ENCODE measurements at regions not wholly inside any gene's neighbourhood (a gene's known extent, or its start where the extent isn't known, plus 50 kb on each side); places are given as distances from the start of the nearest gene placed in this dataset.

DNA sequence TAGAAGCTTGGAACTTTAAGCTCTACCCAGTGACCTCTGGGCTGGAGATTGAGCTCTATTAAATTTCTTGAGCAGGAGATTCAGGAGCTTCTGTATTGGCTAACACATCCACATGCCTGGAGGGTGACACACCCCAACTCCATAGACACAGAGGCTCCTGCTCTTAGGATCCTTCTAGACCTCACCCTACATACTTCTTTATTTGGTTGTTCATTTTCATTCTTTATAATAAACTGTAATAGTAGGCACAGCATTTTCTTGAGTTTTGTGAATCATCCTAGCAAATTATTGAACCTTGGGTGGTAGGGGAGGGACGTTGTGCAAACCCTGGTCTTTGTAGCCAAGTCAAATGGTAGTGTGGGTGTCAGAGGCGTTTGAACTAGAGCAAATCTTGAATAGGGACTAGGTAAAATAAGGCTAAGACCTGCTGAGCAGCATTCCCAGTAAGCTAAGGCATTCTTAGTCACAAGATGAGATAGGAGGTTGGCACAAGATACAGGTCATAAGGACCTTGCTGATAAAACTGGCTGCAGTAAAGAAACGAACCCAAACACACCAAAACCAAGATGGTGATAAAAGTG, 323.8 kb upstream of the GALNT5 start:
- H3K27me3 ChIP-seq (ENCODE audit: insufficient read depth, low read length), result no peaks in the 10 kb centered on the region
- H3K27ac ChIP-seq (ENCODE audit: low read depth, low read length), result no peak overlapping the region
- no peak overlapping the region for H3K9ac ChIP-seq (ENCODE audit: low read depth, low read length)
- H3K4me1 ChIP-seq (ENCODE audit: insufficient read depth, low read length), result no peaks in the 10 kb centered on the region
- 89% methylated on average over 3 of the region's 3 CpGs for WGBS
- no peaks in the 10 kb centered on the region for H3K36me3 ChIP-seq (ENCODE audit: insufficient read depth, low read length)
- H3K4me3 ChIP-seq (ENCODE audit: low read length), result no peak overlapping the region
- no peaks in the 10 kb centered on the region for H3K9me3 ChIP-seq (ENCODE audit: insufficient read depth, low read depth, low read length)

DNA sequence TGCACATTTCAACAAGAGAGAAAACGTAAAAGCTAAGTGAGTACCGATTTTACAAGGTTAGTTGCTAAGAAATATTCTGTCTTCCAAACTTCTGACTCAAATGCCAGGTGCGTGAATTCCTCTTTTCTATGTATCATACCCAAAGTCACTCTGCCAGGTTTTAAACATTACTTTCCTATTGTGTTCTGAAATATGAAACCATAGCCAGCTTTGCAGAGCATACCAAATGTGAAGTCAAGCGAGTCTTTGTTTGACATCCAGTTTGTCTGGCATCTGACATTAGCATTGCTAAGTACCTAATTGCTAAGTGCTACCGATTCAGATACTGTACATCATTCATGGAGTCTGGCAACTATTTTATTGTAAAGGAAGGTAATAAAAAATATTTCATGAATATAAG, 321.9 kb upstream of the GALNT5 start:
- no peaks in the 10 kb centered on the region for H3K4me1 ChIP-seq (ENCODE audit: insufficient read depth, low read length)
- no peaks in the 10 kb centered on the region for H3K36me3 ChIP-seq (ENCODE audit: insufficient read depth, low read length)
- no peak overlapping the region for H3K9ac ChIP-seq (ENCODE audit: low read depth, low read length)
- WGBS, result 88% methylated on average over 5 of the region's 5 CpGs
- no peaks in the 10 kb centered on the region for H3K27me3 ChIP-seq (ENCODE audit: insufficient read depth, low read length)
- no peak overlapping the region for H3K4me3 ChIP-seq (ENCODE audit: low read length)
- no peak overlapping the region for H3K27ac ChIP-seq (ENCODE audit: low read depth, low read length)
- H3K9me3 ChIP-seq (ENCODE audit: insufficient read depth, low read depth, low read length), result no peaks in the 10 kb centered on the region

DNA sequence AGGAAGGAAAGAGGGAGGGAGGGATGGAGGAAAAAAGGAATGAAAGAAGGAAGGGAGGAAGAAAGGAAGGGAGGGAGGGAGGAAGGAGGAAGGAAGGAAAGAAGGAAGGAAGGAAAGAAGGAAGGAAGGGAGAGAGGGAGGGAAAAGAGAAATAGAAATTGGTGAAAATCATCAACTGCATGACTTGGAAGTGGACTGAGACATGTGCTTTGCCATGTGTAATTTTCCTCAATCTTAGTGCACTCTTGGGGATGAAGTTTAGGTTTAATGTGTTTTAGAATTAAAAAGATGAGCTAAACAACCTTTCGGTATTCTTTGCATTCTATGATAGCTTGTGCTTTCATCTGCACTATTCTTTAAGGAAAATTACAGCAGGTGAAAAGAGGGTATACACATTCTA, 320.1 kb upstream of the GALNT5 start:
- Histone ChIP-seq H3K36me3 (ENCODE audit: insufficient read depth, low read length) (no peaks in the 10 kb centered on the region), H3K27me3 (ENCODE audit: insufficient read depth, low read length) (no peaks in the 10 kb centered on the region), H3K4me3 (ENCODE audit: low read length) (no peak overlapping the region), H3K27ac (ENCODE audit: low read depth, low read length) (no peak overlapping the region), H3K4me1 (ENCODE audit: insufficient read depth, low read length) (no peaks in the 10 kb centered on the region), H3K9me3 (ENCODE audit: insufficient read depth, low read depth, low read length) (no peaks in the 10 kb centered on the region), H3K9ac (ENCODE audit: low read depth, low read length) (no peak overlapping the region)
- 71% methylated on average over 1 of the region's 1 CpG for WGBS

GRCh38 chr2:156944871-156945270, 312.6 kb upstream of the GALNT5 start:
- Histone ChIP-seq H3K4me1 (ENCODE audit: insufficient read depth, low read length) (no peaks in the 10 kb centered on the region), H3K27ac (ENCODE audit: low read depth, low read length) (no peak overlapping the region), H3K9ac (ENCODE audit: low read depth, low read length) (no peak overlapping the region), H3K27me3 (ENCODE audit: insufficient read depth, low read length) (no peaks in the 10 kb centered on the region), H3K36me3 (ENCODE audit: insufficient read depth, low read length) (no peaks in the 10 kb centered on the region), H3K9me3 (ENCODE audit: insufficient read depth, low read depth, low read length) (no peaks in the 10 kb centered on the region), H3K4me3 (ENCODE audit: low read length) (no peak overlapping the region)
- 95% methylated on average over 1 of the region's 2 CpGs for WGBS

GRCh38 chr2:156947261-156947660, 310.2 kb upstream of the GALNT5 start:
- no peak overlapping the region for H3K27ac ChIP-seq (ENCODE audit: low read depth, low read length)
- no peak overlapping the region for H3K9ac ChIP-seq (ENCODE audit: low read depth, low read length)
- WGBS, result 97% methylated on average over 1 of the region's 1 CpG
- H3K9me3 ChIP-seq (ENCODE audit: insufficient read depth, low read depth, low read length), result peaks cover 10% of the 10 kb centered on the region; the same call in 1 of the 2 replicates
- H3K4me1 ChIP-seq (ENCODE audit: insufficient read depth, low read length), result no peaks in the 10 kb centered on the region
- H3K4me3 ChIP-seq (ENCODE audit: low read length), result no peak overlapping the region
- no peaks in the 10 kb centered on the region for H3K36me3 ChIP-seq (ENCODE audit: insufficient read depth, low read length)
- no peaks in the 10 kb centered on the region for H3K27me3 ChIP-seq (ENCODE audit: insufficient read depth, low read length)

DNA sequence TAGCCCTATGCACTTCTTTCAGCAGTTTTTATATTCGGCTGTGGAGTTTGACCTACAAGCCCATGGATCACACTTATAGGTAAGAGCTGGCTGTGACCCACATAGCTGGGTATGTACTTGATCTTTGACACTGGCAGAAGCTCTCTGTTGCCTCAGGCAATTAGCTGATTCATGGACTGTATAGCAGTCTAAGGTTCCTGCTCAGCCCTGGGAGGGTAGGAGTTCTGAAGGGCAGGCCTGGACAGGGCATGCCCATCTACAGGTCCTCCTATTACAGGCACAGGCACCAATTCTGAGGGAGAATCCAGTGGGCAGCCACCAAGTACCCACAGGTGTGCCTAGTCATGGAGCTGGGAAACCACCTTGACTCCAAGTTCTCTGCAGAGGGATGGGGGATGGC, 301.8 kb upstream of the GALNT5 start:
- Histone ChIP-seq H3K4me3 (ENCODE audit: low read length) (no peak overlapping the region), H3K36me3 (ENCODE audit: insufficient read depth, low read length) (peaks cover 3% of the 10 kb centered on the region; the same call in 1 of the 2 replicates), H3K9me3 (ENCODE audit: insufficient read depth, low read depth, low read length) (peaks cover 39% of the 10 kb centered on the region), H3K9ac (ENCODE audit: low read depth, low read length) (no peak overlapping the region), H3K27ac (ENCODE audit: low read depth, low read length) (no peak overlapping the region), H3K4me1 (ENCODE audit: insufficient read depth, low read length) (no peaks in the 10 kb centered on the region), H3K27me3 (ENCODE audit: insufficient read depth, low read length) (no peaks in the 10 kb centered on the region)
- 96% methylated on average over 1 of the region's 1 CpG for WGBS

DNA sequence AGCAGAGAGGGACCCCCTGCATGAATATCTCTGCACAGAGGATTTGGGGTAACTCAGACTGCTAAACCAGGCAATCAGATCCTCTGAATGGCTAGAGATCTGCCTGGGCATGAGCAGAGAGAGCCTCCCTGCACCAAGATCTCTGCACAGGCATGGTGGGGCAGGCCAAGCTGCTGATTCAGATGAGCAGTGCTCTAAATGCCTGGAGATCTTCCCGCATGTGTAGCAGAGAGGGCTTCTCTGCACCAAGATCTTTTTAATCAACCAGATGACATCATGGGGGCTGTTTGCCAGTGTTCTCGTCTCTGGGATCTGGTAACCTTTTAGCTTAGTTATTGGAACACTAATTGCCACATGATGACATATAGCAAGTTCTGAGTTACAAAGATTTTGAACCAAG, 301.3 kb upstream of the GALNT5 start:
- 92% methylated on average over 2 of the region's 2 CpGs for WGBS
- no peaks in the 10 kb centered on the region for H3K4me1 ChIP-seq (ENCODE audit: insufficient read depth, low read length)
- H3K9ac ChIP-seq (ENCODE audit: low read depth, low read length), result no peak overlapping the region

DNA sequence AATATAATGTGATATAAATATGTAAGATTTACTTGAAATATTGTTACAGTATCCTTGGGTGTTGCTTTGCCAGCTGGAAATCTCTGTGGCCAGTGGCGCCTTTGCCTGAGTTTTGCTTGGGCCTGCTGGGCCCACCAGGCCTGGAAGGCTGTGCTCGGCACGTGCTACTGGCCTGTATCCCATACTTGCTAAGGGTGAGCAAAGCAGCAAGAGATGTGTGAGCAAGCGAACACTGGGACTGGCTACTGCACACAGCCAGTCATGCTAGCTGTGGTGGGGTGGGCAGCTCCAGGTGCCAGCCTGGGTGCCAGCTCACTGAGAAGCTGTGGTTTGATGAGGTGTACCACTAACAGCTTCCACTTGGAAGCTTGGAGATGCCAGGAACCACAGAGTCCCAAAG, 299.1 kb upstream of the GALNT5 start:
- no peaks in the 10 kb centered on the region for H3K27me3 ChIP-seq (ENCODE audit: insufficient read depth, low read length)
- H3K4me1 ChIP-seq (ENCODE audit: insufficient read depth, low read length), result no peaks in the 10 kb centered on the region
- H3K4me3 ChIP-seq (ENCODE audit: low read length), result no peak overlapping the region
- H3K27ac ChIP-seq (ENCODE audit: low read depth, low read length), result no peak overlapping the region
- peaks cover 3% of the 10 kb centered on the region; the same call in 1 of the 2 replicates for H3K36me3 ChIP-seq (ENCODE audit: insufficient read depth, low read length)
- H3K9me3 ChIP-seq (ENCODE audit: insufficient read depth, low read depth, low read length), result peaks cover 31% of the 10 kb centered on the region
- WGBS, result 97% methylated on average over 4 of the region's 4 CpGs
- H3K9ac ChIP-seq (ENCODE audit: low read depth, low read length), result no peak overlapping the region

More for the DNA sequence above, 301.3 kb upstream of the GALNT5 start:
- H3K4me3 ChIP-seq (ENCODE audit: low read length), result no peak overlapping the region
- peaks cover 3% of the 10 kb centered on the region; the same call in 1 of the 2 replicates for H3K36me3 ChIP-seq (ENCODE audit: insufficient read depth, low read length)
- peaks cover 36% of the 10 kb centered on the region for H3K9me3 ChIP-seq (ENCODE audit: insufficient read depth, low read depth, low read length)
- H3K27me3 ChIP-seq (ENCODE audit: insufficient read depth, low read length), result no peaks in the 10 kb centered on the region
- no peak overlapping the region for H3K27ac ChIP-seq (ENCODE audit: low read depth, low read length)

GRCh38 chr2:156959481-156959880, 298.0 kb upstream of the GALNT5 start:
- Histone ChIP-seq H3K36me3 (ENCODE audit: insufficient read depth, low read length) (peaks cover 3% of the 10 kb centered on the region; the same call in 1 of the 2 replicates), H3K27ac (ENCODE audit: low read depth, low read length) (no peak overlapping the region), H3K9ac (ENCODE audit: low read depth, low read length) (no peak overlapping the region), H3K9me3 (ENCODE audit: insufficient read depth, low read depth, low read length) (peaks cover 31% of the 10 kb centered on the region), H3K4me1 (ENCODE audit: insufficient read depth, low read length) (no peaks in the 10 kb centered on the region), H3K4me3 (ENCODE audit: low read length) (no peak overlapping the region), H3K27me3 (ENCODE audit: insufficient read depth, low read length) (no peaks in the 10 kb centered on the region)
- 79% methylated on average over 4 of the region's 4 CpGs for WGBS

DNA sequence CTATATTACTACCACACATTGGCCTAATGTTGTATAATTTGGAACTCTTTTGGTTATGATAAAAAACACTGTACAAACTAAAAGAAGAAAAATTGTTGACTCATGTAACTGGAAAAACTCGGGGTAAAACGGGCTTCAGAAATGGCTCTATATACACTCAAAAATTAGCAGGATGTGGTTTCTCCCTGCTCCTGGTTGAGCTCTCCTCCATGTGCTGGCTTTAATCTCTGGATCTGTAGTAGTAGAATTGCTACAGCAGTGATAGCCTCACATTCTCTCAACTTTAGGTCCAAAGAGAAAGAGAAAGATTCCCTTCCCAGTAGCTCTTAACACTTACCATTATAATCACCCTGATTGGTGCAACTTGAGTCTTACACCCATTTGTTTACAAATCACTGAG, 274.9 kb upstream of the GALNT5 start:
- WGBS, result 100% methylated on average over 2 of the region's 2 CpGs
- Histone ChIP-seq H3K27me3 (ENCODE audit: insufficient read depth, low read length) (no peaks in the 10 kb centered on the region), H3K9me3 (ENCODE audit: insufficient read depth, low read depth, low read length) (no peaks in the 10 kb centered on the region), H3K9ac (ENCODE audit: low read depth, low read length) (no peak overlapping the region), H3K36me3 (ENCODE audit: insufficient read depth, low read length) (no peaks in the 10 kb centered on the region), H3K4me1 (ENCODE audit: insufficient read depth, low read length) (no peaks in the 10 kb centered on the region), H3K4me3 (ENCODE audit: low read length) (no peak overlapping the region), H3K27ac (ENCODE audit: low read depth, low read length) (no peak overlapping the region)

GRCh38 chr2:156986339-156986988, 271.0 kb upstream of the GALNT5 start:
- 89% methylated on average over 4 of the region's 4 CpGs for WGBS

More at GRCh38 chr2:156986339-156986988, 271.0 kb upstream of the GALNT5 start:
- H3K9ac ChIP-seq (ENCODE audit: low read depth, low read length), result no peak overlapping the region
- H3K27ac ChIP-seq (ENCODE audit: low read depth, low read length), result no peak overlapping the region
- H3K9me3 ChIP-seq (ENCODE audit: insufficient read depth, low read depth, low read length), result no peaks in the 10 kb centered on the region
- H3K27me3 ChIP-seq (ENCODE audit: insufficient read depth, low read length), result no peaks in the 10 kb centered on the region
- no peaks in the 10 kb centered on the region for H3K4me1 ChIP-seq (ENCODE audit: insufficient read depth, low read length)
- H3K36me3 ChIP-seq (ENCODE audit: insufficient read depth, low read length), result no peaks in the 10 kb centered on the region
- H3K4me3 ChIP-seq (ENCODE audit: low read length), result no peak overlapping the region

All from HUES64 (cell line).